ENCODE measurements at regions not wholly inside any gene's neighbourhood (a gene's known extent, or its start where the extent isn't known, plus 50 kb on each side); places are given as distances from the start of the nearest gene placed in this dataset.

DNA sequence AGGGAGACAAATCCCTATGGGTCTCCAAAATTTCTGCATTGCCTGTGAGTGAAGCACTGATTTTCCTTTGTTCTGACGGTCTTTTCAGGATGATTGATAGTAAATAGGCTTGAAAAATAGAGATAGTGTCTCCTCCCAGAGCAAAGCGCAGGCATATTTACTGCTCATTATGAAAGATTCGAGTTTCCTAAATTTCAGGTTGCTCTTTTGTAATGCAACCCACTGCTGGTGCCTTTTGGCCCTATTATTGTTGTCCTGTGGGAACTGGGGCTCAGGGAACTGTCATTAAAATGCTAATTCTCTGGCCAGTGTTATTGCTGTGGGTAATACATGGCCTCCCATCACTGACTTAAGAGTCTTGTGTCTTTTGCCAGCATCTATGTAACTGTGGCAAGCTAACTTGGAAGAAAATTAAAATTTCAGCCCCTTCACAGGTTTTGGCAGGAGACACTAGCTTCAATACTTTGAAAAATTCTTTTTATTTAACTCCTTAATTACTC, 754.1 kb upstream of the MAP3K7 start:
- no peak for ATAC-seq (ENCODE audit: low FRiP score)
- TF ChIP-seq CTCF (IDR thresholded peaks at IDR 0.05): no peak
- DNase-seq (ENCODE audit: low spot score): no peak

DNA sequence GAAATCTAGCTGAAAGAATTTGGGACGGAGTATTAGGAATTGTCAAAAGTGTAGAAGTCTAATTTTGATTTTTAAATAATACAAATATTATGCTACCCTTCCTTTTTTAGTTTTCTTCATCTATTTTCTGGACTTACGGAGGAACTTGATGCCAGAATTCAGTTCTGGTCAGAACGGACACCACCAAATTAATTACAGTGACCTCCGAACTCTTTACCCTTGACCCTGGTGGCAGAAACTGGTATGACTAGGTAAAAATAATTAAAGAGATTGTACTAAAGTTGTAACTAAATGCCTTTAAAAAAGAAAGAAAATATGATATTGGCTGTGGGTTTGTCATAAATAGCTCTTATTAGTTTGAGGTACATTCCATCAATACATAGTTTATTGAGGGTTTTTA, 751.1 kb upstream of the MAP3K7 start:
- ATAC-seq (ENCODE audit: low FRiP score) (no peak), DNase-seq (ENCODE audit: low spot score) (no peak)
- TF ChIP-seq CTCF (IDR thresholded peaks at IDR 0.05): no peak

GRCh38 chr6:91330896-91331295, 744.0 kb upstream of the MAP3K7 start:
- DNase-seq (ENCODE audit: low spot score) (no peak), ATAC-seq (ENCODE audit: low FRiP score) (no peak)
- no peak for TF ChIP-seq CTCF (IDR thresholded peaks at IDR 0.05)

DNA sequence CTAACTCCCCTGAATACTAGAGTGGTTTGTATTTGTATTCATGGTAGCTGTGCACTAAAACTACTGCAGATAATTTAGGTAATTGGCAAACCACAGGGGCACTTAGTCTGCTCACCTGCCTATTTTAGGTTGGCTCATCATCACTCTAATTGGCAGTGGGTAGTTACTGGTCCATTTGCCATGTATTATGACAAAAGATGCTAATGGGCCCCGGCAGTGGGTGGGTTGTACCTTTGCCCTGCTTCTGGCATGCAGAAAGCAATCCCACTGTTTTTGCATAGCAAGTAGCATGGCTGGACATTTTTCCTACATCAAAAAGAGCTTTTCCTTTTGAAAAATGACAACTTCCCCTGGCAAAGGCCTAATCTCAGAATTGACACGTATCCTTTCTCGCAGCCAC, 741.4 kb upstream of the MAP3K7 start:
- DNase-seq (ENCODE audit: low spot score) (no peak), ATAC-seq (ENCODE audit: low FRiP score) (no peak)
- no peak for TF ChIP-seq CTCF (IDR thresholded peaks at IDR 0.05)

GRCh38 chr6:91324711-91325110, 737.8 kb upstream of the MAP3K7 start:
- ATAC-seq (ENCODE audit: low FRiP score) (no peak), DNase-seq (ENCODE audit: low spot score) (no peak)
- no peak for TF ChIP-seq CTCF (IDR thresholded peaks at IDR 0.05)

GRCh38 chr6:91317984-91318383, 731.1 kb upstream of the MAP3K7 start:
- TF ChIP-seq CTCF (IDR thresholded peaks at IDR 0.05): no peak
- DNase-seq (ENCODE audit: low spot score): no peak
- no peak for ATAC-seq (ENCODE audit: low FRiP score)

- no peak for DNase-seq (ENCODE audit: low spot score)
- no peak for ATAC-seq (ENCODE audit: low FRiP score)
- TF ChIP-seq CTCF (IDR thresholded peaks at IDR 0.05): no peak
Observed at GRCh38 chr6:91317247-91317835, 730.5 kb upstream of the MAP3K7 start.
